IMR-90 (cell line): ENCODE measurements at regions not wholly inside any gene's neighbourhood (a gene's known extent, or its start where the extent isn't known, plus 50 kb on each side); places are given as distances from the start of the nearest gene placed in this dataset.

Source experiments
- CEBPB ChIP-seq: IDR thresholded peaks from 2 replicates; pipeline ENCODE4 v1.6.1; 2012; ENCODE audit warnings: low read depth, low read length, improper control_type of control experiment
- CHD1 ChIP-seq: IDR thresholded peaks from 2 replicates; pipeline ENCODE4 v1.6.1; 2012; ENCODE audit warnings: low read depth, low read length, improper control_type of control experiment
- MAFK ChIP-seq: IDR thresholded peaks from 2 replicates; pipeline ENCODE4 v1.6.1; 2012; ENCODE audit warnings: low read depth, low read length, improper control_type of control experiment
- MAZ ChIP-seq: IDR thresholded peaks from 2 replicates; pipeline ENCODE4 v1.6.1; 2012; ENCODE audit warnings: low read depth, mild to moderate bottlenecking, low read length, improper control_type of control experiment, moderate library complexity, borderline replicate concordance
- MXI1 ChIP-seq: IDR thresholded peaks from 2 replicates; pipeline ENCODE4 v1.6.1; 2012; ENCODE audit warnings: low read depth, mild to moderate bottlenecking, low read length, moderate library complexity, borderline replicate concordance
- POLR2A ChIP-seq: IDR thresholded peaks from 2 replicates; pipeline ENCODE4 v1.6.1; 2012; ENCODE audit warnings: mild to moderate bottlenecking, low read depth, low read length
- RAD21 ChIP-seq: IDR thresholded peaks from 2 replicates; pipeline ENCODE4 v1.6.1; 2012; ENCODE audit warnings: low read length, improper control_type of control experiment
- RCOR1 ChIP-seq: IDR thresholded peaks from 2 replicates; pipeline ENCODE4 v1.6.1; 2012; ENCODE audit warnings: mild to moderate bottlenecking, low read length, improper control_type of control experiment; ENCODE audit not compliant: insufficient replicate concordance
- RFX5 ChIP-seq: IDR thresholded peaks from 2 replicates; pipeline ENCODE4 v1.8.0; 2012; ENCODE audit warnings: low read depth, mild to moderate bottlenecking, low read length, moderate library complexity
- SMC3 ChIP-seq: fragments of 150-350 bp; IDR thresholded peaks from 2 replicates; pipeline ENCODE4 v1.6.1; 2016; ENCODE audit warnings: low read depth, mild to moderate bottlenecking, antibody characterized with exemption, low read length, moderate library complexity
- TF ChIP-seq, protein P1 (sequence below): conservative IDR thresholded peaks from 2 replicates; pipeline ENCODE4 v1.5.1; 2012; ENCODE audit warnings: mild to moderate bottlenecking, low read depth, low read length, improper control_type of control experiment
- TF ChIP-seq, protein P2 (sequence below): fragments of 150-350 bp; IDR thresholded peaks from 2 replicates; pipeline ENCODE4 v1.6.1; 2017; ENCODE audit warnings: mild to moderate bottlenecking, antibody characterized with exemption, low read length, low read depth

DNA sequence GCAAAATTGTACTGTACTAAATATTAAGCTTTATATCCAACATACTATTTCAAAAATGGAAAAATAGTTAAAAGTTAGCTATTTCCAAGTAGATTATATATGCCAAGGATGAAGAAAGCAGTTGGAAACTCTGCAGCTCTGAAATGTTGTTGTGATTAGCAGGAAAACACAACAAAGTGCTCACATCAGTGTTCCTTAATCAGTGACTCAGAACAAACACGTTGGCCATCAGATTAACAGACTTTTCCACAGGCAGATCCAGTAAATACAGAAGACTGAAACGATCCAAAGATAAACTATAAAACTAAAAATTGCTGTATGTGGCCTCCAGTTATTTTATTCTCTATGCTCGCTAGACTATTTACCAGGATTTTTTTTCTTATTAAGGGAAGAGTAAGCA lies 99.6 kb upstream of the SEMA3D start:
- TF ChIP-seq, protein P1, sequence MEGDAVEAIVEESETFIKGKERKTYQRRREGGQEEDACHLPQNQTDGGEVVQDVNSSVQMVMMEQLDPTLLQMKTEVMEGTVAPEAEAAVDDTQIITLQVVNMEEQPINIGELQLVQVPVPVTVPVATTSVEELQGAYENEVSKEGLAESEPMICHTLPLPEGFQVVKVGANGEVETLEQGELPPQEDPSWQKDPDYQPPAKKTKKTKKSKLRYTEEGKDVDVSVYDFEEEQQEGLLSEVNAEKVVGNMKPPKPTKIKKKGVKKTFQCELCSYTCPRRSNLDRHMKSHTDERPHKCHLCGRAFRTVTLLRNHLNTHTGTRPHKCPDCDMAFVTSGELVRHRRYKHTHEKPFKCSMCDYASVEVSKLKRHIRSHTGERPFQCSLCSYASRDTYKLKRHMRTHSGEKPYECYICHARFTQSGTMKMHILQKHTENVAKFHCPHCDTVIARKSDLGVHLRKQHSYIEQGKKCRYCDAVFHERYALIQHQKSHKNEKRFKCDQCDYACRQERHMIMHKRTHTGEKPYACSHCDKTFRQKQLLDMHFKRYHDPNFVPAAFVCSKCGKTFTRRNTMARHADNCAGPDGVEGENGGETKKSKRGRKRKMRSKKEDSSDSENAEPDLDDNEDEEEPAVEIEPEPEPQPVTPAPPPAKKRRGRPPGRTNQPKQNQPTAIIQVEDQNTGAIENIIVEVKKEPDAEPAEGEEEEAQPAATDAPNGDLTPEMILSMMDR: no peak
- TF ChIP-seq POLR2A (no peak), RFX5 (no peak), MXI1 (no peak), MAZ (no peak), CEBPB (no peak), RCOR1 (no peak), MAFK (no peak), CHD1 (no peak), SMC3 (no peak), RAD21 (no peak)
- TF ChIP-seq, protein P2, sequence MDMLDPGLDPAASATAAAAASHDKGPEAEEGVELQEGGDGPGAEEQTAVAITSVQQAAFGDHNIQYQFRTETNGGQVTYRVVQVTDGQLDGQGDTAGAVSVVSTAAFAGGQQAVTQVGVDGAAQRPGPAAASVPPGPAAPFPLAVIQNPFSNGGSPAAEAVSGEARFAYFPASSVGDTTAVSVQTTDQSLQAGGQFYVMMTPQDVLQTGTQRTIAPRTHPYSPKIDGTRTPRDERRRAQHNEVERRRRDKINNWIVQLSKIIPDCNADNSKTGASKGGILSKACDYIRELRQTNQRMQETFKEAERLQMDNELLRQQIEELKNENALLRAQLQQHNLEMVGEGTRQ: no peak
